ENCODE measurements at regions not wholly inside any gene's neighbourhood (a gene's known extent, or its start where the extent isn't known, plus 50 kb on each side); places are given as distances from the start of the nearest gene placed in this dataset.

- no peak for TF ChIP-seq EZH2 (IDR thresholded peaks at IDR 0.05; ENCODE audit: low read length, missing control alignments)
- TF ChIP-seq, protein P1, sequence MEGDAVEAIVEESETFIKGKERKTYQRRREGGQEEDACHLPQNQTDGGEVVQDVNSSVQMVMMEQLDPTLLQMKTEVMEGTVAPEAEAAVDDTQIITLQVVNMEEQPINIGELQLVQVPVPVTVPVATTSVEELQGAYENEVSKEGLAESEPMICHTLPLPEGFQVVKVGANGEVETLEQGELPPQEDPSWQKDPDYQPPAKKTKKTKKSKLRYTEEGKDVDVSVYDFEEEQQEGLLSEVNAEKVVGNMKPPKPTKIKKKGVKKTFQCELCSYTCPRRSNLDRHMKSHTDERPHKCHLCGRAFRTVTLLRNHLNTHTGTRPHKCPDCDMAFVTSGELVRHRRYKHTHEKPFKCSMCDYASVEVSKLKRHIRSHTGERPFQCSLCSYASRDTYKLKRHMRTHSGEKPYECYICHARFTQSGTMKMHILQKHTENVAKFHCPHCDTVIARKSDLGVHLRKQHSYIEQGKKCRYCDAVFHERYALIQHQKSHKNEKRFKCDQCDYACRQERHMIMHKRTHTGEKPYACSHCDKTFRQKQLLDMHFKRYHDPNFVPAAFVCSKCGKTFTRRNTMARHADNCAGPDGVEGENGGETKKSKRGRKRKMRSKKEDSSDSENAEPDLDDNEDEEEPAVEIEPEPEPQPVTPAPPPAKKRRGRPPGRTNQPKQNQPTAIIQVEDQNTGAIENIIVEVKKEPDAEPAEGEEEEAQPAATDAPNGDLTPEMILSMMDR (conservative IDR thresholded peaks at IDR 0.05 in 1 of 2, IDR thresholded peaks at IDR 0.05 in 1 of 2; ENCODE audit: low read depth in 1 of 2, low read length in 2 of 2) = no peak
Observed at GRCh38 chr1:214141486-214141885, 139.5 kb upstream of the SMYD2 start.
